GM18870 (cell line): ENCODE measurements at regions not wholly inside any gene's neighbourhood (a gene's known extent, or its start where the extent isn't known, plus 50 kb on each side); places are given as distances from the start of the nearest gene placed in this dataset.
A peak's percentile ranks its signal among the peaks of the same experiment; 100 is the strongest.

Source experiments
- ATAC-seq: cut with Tn5 transposase; IDR thresholded peaks from one replicate; pipeline ENCODE4 v1.9.1; 2021; ENCODE audit warnings: moderate library complexity; ENCODE audit not compliant: unreplicated experiment

- no peak for ATAC-seq
These were observed 70.6 kb upstream of the CTDP1 start for GRCh38 chr18:79608999-79609461.

- no peak for ATAC-seq
These were observed 69.7 kb upstream of the CTDP1 start for GRCh38 chr18:79609841-79610281.

DNA sequence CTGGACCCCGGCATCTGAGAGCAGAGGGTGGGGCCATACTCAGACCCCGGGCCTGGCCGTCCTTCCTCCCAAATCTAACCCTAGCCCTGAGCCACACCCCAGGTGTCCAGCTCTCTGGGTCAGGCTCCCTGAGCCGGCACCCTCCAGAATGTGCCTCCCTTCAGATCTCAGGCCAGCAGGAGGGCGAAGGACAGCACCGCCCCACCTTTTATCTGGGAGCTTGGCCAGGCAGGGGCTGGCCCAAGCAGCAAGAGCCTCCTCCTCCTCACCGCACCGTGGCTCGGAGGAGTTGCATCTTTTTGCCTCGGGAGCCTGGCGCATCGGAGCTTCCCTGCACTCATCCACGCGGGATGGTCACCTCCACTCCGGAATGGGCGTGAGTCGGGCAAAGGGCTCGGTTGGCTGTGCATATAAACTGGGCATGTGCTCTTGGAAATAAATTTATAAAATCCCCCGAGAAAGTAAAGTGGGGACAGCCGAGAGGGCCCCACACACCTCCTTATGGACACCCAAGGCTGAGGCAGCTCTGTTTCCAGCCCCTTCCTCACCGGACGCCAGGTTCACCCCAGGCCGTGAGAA lies 69.1 kb upstream of the CTDP1 start:
- ATAC-seq = no peak

DNA sequence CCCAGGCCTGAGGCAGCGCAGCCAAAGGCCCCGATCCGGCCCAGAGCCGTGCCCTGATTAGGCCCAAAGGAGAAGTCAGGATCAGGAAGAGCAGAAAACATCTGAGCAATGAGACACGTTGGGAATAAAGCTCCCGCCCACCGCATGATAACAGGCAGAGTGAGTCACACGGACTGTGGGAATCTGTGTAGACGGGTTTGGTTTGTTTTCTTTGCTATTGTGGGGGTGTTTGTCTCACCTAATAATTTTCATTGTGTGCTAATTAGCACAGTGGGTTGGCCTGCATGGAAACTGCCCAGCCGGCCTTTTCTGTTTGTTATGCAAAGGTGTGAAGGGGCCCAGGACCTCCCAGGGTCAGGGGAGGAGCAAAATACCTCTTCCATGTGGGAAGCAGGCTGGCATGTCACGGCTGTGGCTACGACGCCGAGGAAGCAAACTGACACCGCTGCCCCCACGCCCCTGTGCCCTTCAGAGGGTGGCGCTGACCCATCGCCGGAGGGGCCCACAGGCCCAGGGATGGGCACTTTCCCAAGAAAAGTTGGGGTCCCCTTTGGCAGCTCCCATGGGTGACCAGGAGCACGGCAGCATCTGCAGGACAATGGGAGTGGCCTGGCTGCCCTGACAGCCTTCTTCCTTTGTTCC lies 68.4 kb upstream of the CTDP1 start:
- no peak for ATAC-seq

- no peak for ATAC-seq
These were observed 67.1 kb upstream of the CTDP1 start for GRCh38 chr18:79612291-79613108.

DNA sequence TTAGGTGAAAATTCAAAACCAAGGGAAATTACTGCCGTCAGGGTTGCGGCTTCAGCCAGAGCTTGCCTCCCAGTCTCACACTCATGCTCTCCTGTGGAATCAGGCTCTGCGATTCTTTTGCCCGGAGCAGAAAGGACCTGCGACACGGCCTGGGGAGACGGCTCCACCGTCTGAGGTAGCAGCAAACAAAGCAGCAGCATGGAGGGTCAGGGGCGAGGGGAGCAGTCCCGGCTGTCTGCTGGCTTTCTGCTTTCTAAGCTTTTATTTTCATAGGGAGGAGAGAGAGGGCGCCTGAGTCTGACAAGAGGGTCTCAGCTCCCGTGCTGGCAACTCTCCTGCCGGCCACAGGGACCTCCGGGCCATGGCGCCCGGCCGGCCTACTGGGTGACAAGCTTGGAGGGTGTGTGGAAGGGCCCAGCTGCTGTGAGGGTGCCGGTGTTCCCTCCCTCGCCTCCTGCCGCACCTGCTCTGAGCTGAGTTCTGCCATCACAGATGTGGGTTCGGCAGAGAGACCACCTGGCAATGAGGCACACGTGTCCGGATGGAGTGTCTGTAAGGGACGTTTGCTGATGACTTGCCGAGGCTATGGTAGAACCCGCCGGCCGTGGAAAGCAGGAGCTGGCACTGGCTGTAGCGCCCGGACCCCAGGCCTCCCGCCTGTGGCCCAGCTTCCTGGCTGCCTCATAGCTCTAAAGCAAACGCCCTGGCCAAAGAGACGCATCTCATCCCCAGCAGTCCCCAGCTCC lies 66.2 kb upstream of the CTDP1 start:
- ATAC-seq = no peak

- ATAC-seq = no peak
These were observed 65.2 kb upstream of the CTDP1 start for GRCh38 chr18:79614211-79614955.

- ATAC-seq = no peak
These were observed 64.5 kb upstream of the CTDP1 start for GRCh38 chr18:79615091-79615490.

GRCh38 chr18:79615586-79615985 lies 64.0 kb upstream of the CTDP1 start:
- no peak for ATAC-seq

DNA sequence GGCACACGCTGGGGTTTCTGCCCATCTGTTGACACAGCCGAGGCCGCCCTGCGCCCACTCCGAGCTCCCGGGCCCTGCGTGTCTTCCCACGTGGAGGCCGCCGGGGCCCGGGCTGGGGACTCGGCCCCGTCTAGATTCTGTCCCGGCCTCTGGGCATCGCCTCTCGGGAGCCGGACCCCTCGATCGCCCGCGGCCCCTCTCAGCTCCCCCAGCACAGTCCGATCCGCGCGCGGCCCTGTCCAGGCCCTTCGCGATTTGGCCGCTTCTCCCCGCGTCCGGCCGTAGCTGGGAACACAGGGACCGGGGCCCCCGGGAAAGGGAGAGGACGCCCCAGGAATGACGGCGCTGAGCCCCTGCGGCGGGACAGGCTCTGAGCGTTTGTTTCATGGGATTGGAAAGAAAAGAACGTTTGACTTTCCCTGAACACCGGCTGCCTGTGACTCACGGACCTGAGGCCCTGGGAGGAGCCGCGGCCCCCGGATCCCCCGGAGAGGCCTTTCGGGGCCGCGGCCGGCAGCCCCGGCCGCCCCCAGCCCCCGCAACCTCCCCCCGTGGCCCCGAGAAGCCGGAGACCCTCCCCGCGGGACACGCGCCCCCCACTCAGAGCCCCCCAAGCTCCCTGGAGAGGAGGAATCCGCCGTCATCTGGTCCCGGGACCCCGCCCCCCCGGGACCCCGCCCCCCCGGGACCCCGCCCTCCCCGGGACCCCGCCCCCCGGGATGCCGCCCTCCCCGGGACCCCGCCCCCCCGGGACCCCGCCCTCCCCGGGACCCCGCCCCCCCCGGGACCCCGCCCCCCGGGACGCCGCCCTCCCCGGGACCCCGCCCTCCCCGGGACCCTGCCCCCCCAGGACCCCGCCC lies 62.7 kb upstream of the CTDP1 start:
- ATAC-seq = no peak

- ATAC-seq = no peak
These were observed 61.8 kb upstream of the CTDP1 start for GRCh38 chr18:79617511-79618500.

- ATAC-seq = no peak
These were observed 58.9 kb upstream of the CTDP1 start for GRCh38 chr18:79620576-79621165.

DNA sequence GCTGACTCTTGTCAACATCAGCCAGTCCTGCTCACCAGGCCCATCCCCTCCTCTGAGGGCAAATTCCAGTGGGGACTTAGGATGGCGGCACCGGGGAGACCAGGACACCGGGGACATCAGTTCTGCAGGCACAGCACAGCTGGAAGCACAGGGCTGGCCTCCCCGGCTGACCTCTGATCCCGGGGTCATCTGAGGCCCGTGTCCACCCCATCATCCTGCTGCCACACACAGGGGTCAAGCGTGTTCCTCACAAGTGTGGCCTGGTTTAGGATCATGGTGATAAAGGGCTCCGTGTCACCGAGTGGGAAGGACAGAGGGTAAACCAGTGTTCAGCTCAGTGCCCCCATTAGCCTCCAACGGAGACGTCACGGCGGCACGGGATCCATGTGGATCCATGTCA lies 58.1 kb upstream of the CTDP1 start:
- ATAC-seq = no peak

GRCh38 chr18:79622004-79622403 lies 57.6 kb upstream of the CTDP1 start:
- ATAC-seq = no peak

DNA sequence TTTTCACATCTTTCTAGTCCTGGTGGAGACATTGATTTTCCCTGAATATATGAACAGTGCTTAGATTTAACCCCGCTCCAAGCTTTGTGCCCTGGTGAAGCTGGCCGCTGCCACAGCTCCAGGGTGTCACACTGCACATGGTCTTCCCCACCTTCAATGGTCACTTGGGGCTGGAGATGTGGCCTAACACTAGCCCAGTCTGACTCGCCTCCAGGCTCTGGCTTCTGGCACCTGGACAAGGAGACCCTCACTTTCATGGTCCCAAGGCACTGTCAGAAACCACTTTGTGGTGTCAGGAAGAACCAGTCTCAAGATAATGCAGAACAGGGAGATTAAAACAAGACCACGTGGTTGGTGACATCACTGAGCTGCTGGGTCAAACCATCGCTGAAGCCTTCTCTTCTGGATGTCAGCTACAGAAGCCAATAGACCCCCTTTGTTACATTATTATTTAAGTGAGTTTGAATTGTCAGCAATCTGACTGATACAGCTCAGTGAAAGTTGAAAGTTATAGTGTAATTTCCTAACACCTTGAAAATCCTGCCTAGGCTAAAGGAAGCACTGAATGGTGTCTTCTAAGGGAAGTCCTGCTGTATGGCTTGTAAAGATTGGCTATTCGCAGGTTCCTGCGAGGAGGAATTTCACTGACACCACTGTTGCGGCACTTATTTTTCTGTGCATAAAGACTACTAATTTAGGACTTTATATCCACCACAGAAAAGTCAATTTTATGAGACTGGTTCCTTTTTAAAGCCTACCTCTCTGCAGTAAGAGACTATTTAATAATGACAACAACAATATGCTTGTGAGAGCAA lies 55.0 kb upstream of the CTDP1 start:
- ATAC-seq = peak; percentile 14

- peak; percentile 91 for ATAC-seq
These were observed 54.2 kb upstream of the CTDP1 start for GRCh38 chr18:79625195-79625923.
